HepG2 (cell line): ENCODE measurements at regions not wholly inside any gene's neighbourhood (a gene's known extent, or its start where the extent isn't known, plus 50 kb on each side); places are given as distances from the start of the nearest gene placed in this dataset.

Experiments used
- AHR ChIP-seq: IDR thresholded peaks from 2 replicates; pipeline ENCODE4 v1.6.1; 2018; ENCODE audit warnings: missing genetic modification reagents, missing compliant biosample characterization
- ASH2L ChIP-seq: fragments of 300-600, 200-600 bp; sonication (generic); IDR thresholded peaks from 2 replicates; pipeline ENCODE4 v1.7.0; 2017; ENCODE audit warnings: low read depth, mild to moderate bottlenecking, moderate library complexity, mixed read lengths, low read length; ENCODE audit not compliant: insufficient read length
- CENPT ChIP-seq: sonication (generic); formaldehyde crosslinking; IDR thresholded peaks from 2 replicates; pipeline ENCODE4 v1.8.0; 2022; ENCODE audit warnings: low read depth, mild to moderate bottlenecking, moderate library complexity, missing genetic modification reagents
- CHCHD3 ChIP-seq: sonication (generic); formaldehyde crosslinking; IDR thresholded peaks from 2 replicates; pipeline ENCODE4 v1.8.0; 2022; ENCODE audit warnings: mild to moderate bottlenecking, missing genetic modification reagents, moderate library complexity
- ELF3 ChIP-seq: IDR thresholded peaks from 2 replicates; pipeline ENCODE4 v1.6.1; 2016; ENCODE audit warnings: missing genetic modification reagents, missing compliant biosample characterization
- FOXM1 ChIP-seq: sonication (generic); formaldehyde crosslinking; IDR thresholded peaks from 2 replicates; pipeline ENCODE4 v1.5.0; 2020; ENCODE audit warnings: missing genetic modification reagents
- HNF4A ChIP-seq: sonication (generic); formaldehyde crosslinking; IDR thresholded peaks from 2 replicates; pipeline ENCODE4 v1.4.0; 2020; ENCODE audit warnings: missing genetic modification reagents
- HNRNPLL ChIP-seq: fragments of 200-400 bp; formaldehyde crosslinking; IDR thresholded peaks from 2 replicates; pipeline ENCODE4 v1.6.1; 2017; ENCODE audit warnings: mild to moderate bottlenecking, low read depth, low read length; ENCODE audit not compliant: poor library complexity, severe bottlenecking
- HOXA9 ChIP-seq: sonication (generic); formaldehyde crosslinking; IDR thresholded peaks from 2 replicates; pipeline ENCODE4 v1.8.1; 2022; ENCODE audit warnings: missing genetic modification reagents, mild to moderate bottlenecking, moderate library complexity, borderline replicate concordance
- MAF1 ChIP-seq: sonication (generic); formaldehyde crosslinking; IDR thresholded peaks from 2 replicates; pipeline ENCODE4 v1.5.0; 2020; ENCODE audit warnings: missing genetic modification reagents, borderline replicate concordance
- SAFB2 ChIP-seq: sonication (generic); formaldehyde crosslinking; IDR thresholded peaks from 2 replicates; pipeline ENCODE4 v1.5.1; 2020; ENCODE audit warnings: missing genetic modification reagents, low read depth, mild to moderate bottlenecking, borderline replicate concordance
- SP2 ChIP-seq: sonication (generic); formaldehyde crosslinking; IDR thresholded peaks from 2 replicates; pipeline ENCODE4 v1.5.1; 2020; ENCODE audit warnings: mild to moderate bottlenecking, missing genetic modification reagents
- TCF7 ChIP-seq: sonication (generic); IDR thresholded peaks from 2 replicates; pipeline ENCODE4 v1.6.1; 2016; ENCODE audit warnings: antibody characterized with exemption, low read depth
- TFAP4 ChIP-seq: sonication (generic); IDR thresholded peaks from 2 replicates; pipeline ENCODE4 v1.6.1; 2016; ENCODE audit warnings: low read depth, borderline replicate concordance
- XBP1 ChIP-seq: sonication (generic); formaldehyde crosslinking; IDR thresholded peaks from 2 replicates; pipeline ENCODE4 v1.5.0; 2020; ENCODE audit warnings: missing genetic modification reagents
- ZBTB37 ChIP-seq: sonication (generic); formaldehyde crosslinking; IDR thresholded peaks from 2 replicates; pipeline ENCODE4 v1.4.0; 2020; ENCODE audit warnings: mild to moderate bottlenecking, missing genetic modification reagents
- ZMYM2 ChIP-seq: sonication (generic); formaldehyde crosslinking; IDR thresholded peaks from 2 replicates; pipeline ENCODE4 v1.8.0; 2022; ENCODE audit warnings: mild to moderate bottlenecking, missing genetic modification reagents
- ZNF205 ChIP-seq: IDR thresholded peaks from 2 replicates; pipeline ENCODE4 v1.6.1; 2018; ENCODE audit warnings: missing biosample characterization, missing genetic modification reagents
- ZNF335 ChIP-seq: sonication (generic); formaldehyde crosslinking; IDR thresholded peaks from 2 replicates; pipeline ENCODE4 v1.4.0; 2020; ENCODE audit warnings: missing genetic modification reagents
- ZNF354B ChIP-seq: sonication (generic); formaldehyde crosslinking; IDR thresholded peaks from 2 replicates; pipeline ENCODE4 v1.8.0; 2022; ENCODE audit warnings: mild to moderate bottlenecking, missing genetic modification reagents
- ZNF564 ChIP-seq: sonication (generic); formaldehyde crosslinking; IDR thresholded peaks from 2 replicates; pipeline ENCODE4 v1.8.1; 2023; ENCODE audit warnings: mild to moderate bottlenecking, missing genetic modification reagents
- ZNF652 ChIP-seq: IDR thresholded peaks from 2 replicates; pipeline ENCODE4 v1.6.1; 2016; ENCODE audit warnings: low read depth, borderline replicate concordance
- ZXDC ChIP-seq: sonication (generic); formaldehyde crosslinking; IDR thresholded peaks from 2 replicates; pipeline ENCODE4 v1.5.0; 2020; ENCODE audit warnings: mild to moderate bottlenecking, missing genetic modification reagents

GRCh38 chr3:48088749-48089466, 72.7 kb upstream of the MAP4 start (continued):
- TF ChIP-seq HNRNPLL (peak; percentile 71), TFAP4 (peak; percentile 70; the same call in 1 of the 2 replicates), CENPT (CRISPR knock-in tag) (no peak), ZNF354B (CRISPR knock-in tag) (no peak), ZXDC (CRISPR knock-in tag) (no peak), AHR (CRISPR knock-in tag) (peak; percentile 53; the same call in 1 of the 2 replicates), ZNF652 (CRISPR knock-in tag) (no peak), ZNF335 (CRISPR knock-in tag) (0 out of 2 replicates have a peak, but pooled peaks have one; percentile 71), ZNF564 (CRISPR knock-in tag) (no peak), ZNF205 (CRISPR knock-in tag) (peak; percentile 73; the same call in 1 of the 2 replicates), HNF4A (CRISPR knock-in tag) (0 out of 2 replicates have a peak, but pooled peaks have one; percentile 5), TCF7 (no peak), MAF1 (peak; percentile 60), ASH2L (peak; percentile 93), SAFB2 (CRISPR knock-in tag) (peak; percentile 75; the same call in 1 of the 2 replicates), ZMYM2 (CRISPR knock-in tag) (no peak), FOXM1 (CRISPR knock-in tag) (no peak), ELF3 (peak; percentile 63; the same call in 1 of the 2 replicates), XBP1 (CRISPR knock-in tag) (no peak; the same call in 1 of the 2 replicates), CHCHD3 (CRISPR knock-in tag) (0 out of 2 replicates have a peak, but pooled peaks have one; percentile 24), ZBTB37 (CRISPR knock-in tag) (no peak), HOXA9 (CRISPR knock-in tag) (0 out of 2 replicates have a peak, but pooled peaks have one; percentile 69), SP2 (CRISPR knock-in tag) (peak; percentile 97)
